Activated CD8-positive, alpha-beta T cell treated with anti-CD3 and anti-CD28 coated beads for 36 hours (primary cell): ENCODE measurements at regions not wholly inside any gene's neighbourhood (a gene's known extent, or its start where the extent isn't known, plus 50 kb on each side); places are given as distances from the start of the nearest gene placed in this dataset.

Source experiments
- ATAC-seq: fragments of 200-7000 bp; cut with Tn5 transposase; one replicate; pipeline ENCODE4 v1.10.0; 2021; ENCODE audit warnings: mild to moderate bottlenecking, moderate library complexity
- CTCF ChIA-PET: fragments of 350-600 bp; sonication (Branson Sonifier 250); formaldehyde crosslinking; loops from one replicate; lab custom pipeline; 2021; ENCODE audit warnings: antibody characterized with exemption; lab: Charles Lee
- POLR2A ChIA-PET: fragments of 350-600 bp; sonication (Branson Sonifier 250); formaldehyde crosslinking; loops from one replicate; lab custom pipeline; 2021; ENCODE audit warnings: antibody characterized with exemption; lab: Charles Lee
- DNase-seq: peaks from one replicate; pipeline ENCODE4 v3.0.0-alpha.2; 2020
- H3K27ac Mint-ChIP-seq: one replicate; pipeline ENCODE4 v1.8.0; 2021; ENCODE audit warnings: mild to moderate bottlenecking, mixed read lengths
- H3K27me3 Mint-ChIP-seq: one replicate; pipeline ENCODE4 v1.8.0; 2021; ENCODE audit warnings: mixed read lengths
- H3K36me3 Mint-ChIP-seq: one replicate; pipeline ENCODE4 v1.8.0; 2021; ENCODE audit warnings: low read depth, mixed read lengths
- H3K4me1 Mint-ChIP-seq: one replicate; pipeline ENCODE4 v1.8.0; 2021; ENCODE audit warnings: low read depth, mixed read lengths
- H3K4me3 Mint-ChIP-seq: one replicate; pipeline ENCODE4 v1.8.0; 2021; ENCODE audit warnings: mild to moderate bottlenecking, moderate library complexity, mixed read lengths
- H3K9me3 Mint-ChIP-seq: one replicate; pipeline ENCODE4 v1.8.0; 2021; ENCODE audit warnings: mixed read lengths
- CTCF ChIP-seq: fragments of 200-600 bp; IDR thresholded peaks from one replicate; pipeline ENCODE4 v1.8.0; 2022; ENCODE audit warnings: antibody characterized with exemption, mild to moderate bottlenecking
- intact Hi-C: fragments of 100-400 bp; cut with micrococcal nuclease; formaldehyde crosslinking; loops from one replicate; pipeline ENCODE4 v1.10.0; 2022

GRCh38 chr10:28897617-28898464 lies 220.5 kb downstream of the BAMBI start:
- Mint-ChIP-seq H3K9me3 (peaks cover 1% of the 10 kb centered on the region), H3K27me3 (no peaks in the 10 kb centered on the region), H3K36me3 (no peaks in the 10 kb centered on the region), H3K4me3 (no peak overlapping the region), H3K27ac (no peak overlapping the region), H3K4me1 (no peaks in the 10 kb centered on the region)
- ChIA-PET POLR2A (no interaction called here), CTCF (no interaction called here)
- TF ChIP-seq CTCF: no peak
- ATAC-seq (no peak), DNase-seq (no peak)
- intact Hi-C loops: no loop called here

GRCh38 chr10:28902215-28902614 lies 224.9 kb downstream of the BAMBI start:
- CTCF ChIA-PET: no interaction called here
- no peak for DNase-seq

DNA sequence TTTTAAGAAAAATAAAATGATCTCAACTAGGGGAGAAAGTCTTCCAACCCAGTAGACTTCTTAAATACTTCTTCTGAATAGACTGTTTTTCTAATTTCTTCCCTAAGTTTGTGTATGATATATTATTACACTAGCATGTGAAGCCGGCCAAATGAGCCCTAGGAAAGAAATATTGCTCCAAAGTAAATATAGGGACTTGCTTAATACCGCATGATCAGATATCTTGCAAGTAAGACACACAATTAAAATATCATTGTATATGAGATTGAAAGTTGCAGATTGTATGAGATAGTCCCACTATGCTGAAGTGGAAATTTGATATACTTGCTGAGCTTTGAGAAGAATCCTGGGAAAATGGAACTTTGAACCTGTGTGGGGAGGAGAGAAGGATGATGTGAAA lies 225.7 kb downstream of the BAMBI start:
- DNase-seq (no peak), ATAC-seq (no peak)
- no peak for TF ChIP-seq CTCF
- Mint-ChIP-seq H3K36me3 (no peaks in the 10 kb centered on the region), H3K4me3 (no peak overlapping the region), H3K27ac (no peak overlapping the region), H3K27me3 (no peaks in the 10 kb centered on the region), H3K4me1 (no peaks in the 10 kb centered on the region), H3K9me3 (no peaks in the 10 kb centered on the region)
- ChIA-PET CTCF (no interaction called here), POLR2A (no interaction called here)
- intact Hi-C loops: no loop called here

More at GRCh38 chr10:28902215-28902614, 224.9 kb downstream of the BAMBI start:
- intact Hi-C loops: no loop called here
- H3K36me3 Mint-ChIP-seq: no peaks in the 10 kb centered on the region
- H3K4me1 Mint-ChIP-seq: no peaks in the 10 kb centered on the region
- no peak for TF ChIP-seq CTCF
- no peak for ATAC-seq
- POLR2A ChIA-PET: no interaction called here
- H3K27ac Mint-ChIP-seq: no peak overlapping the region
- H3K9me3 Mint-ChIP-seq: peaks cover under 1% of the 10 kb centered on the region
- no peaks in the 10 kb centered on the region for H3K27me3 Mint-ChIP-seq
- H3K4me3 Mint-ChIP-seq: no peak overlapping the region

DNA sequence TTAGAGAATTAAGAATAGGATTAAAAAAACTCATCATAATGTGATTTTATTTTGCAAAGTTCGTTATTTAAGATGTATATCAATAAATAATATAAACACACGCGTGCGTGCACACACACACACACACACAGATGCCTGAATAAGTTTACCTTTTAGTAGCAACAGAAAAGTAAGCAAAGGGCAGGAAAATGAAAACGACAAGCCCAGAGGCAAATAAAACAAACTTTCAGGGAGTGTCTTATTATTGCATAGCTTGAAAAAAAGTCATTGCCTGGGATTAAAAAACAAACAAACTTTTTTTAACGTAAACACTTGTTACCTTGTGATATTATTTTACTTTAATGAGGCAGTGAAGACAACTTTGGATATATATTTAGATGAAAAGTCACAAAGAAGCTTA lies 226.4 kb downstream of the BAMBI start:
- ChIA-PET POLR2A (no interaction called here), CTCF (no interaction called here)
- H3K27ac Mint-ChIP-seq: no peak overlapping the region
- no peak for DNase-seq
- no peak overlapping the region for H3K4me3 Mint-ChIP-seq
- TF ChIP-seq CTCF: no peak
- H3K36me3 Mint-ChIP-seq: no peaks in the 10 kb centered on the region
- no peak for ATAC-seq
- H3K9me3 Mint-ChIP-seq: no peaks in the 10 kb centered on the region
- H3K4me1 Mint-ChIP-seq: no peaks in the 10 kb centered on the region
- H3K27me3 Mint-ChIP-seq: no peaks in the 10 kb centered on the region
- intact Hi-C loops: no loop called here

- ATAC-seq (no peak), DNase-seq (no peak)
- no peaks in the 10 kb centered on the region for H3K36me3 Mint-ChIP-seq
- no peaks in the 10 kb centered on the region for H3K27me3 Mint-ChIP-seq
- no peaks in the 10 kb centered on the region for H3K4me1 Mint-ChIP-seq
- H3K9me3 Mint-ChIP-seq: no peaks in the 10 kb centered on the region
- H3K4me3 Mint-ChIP-seq: no peak overlapping the region
- intact Hi-C loops: no loop called here
- H3K27ac Mint-ChIP-seq: no peak overlapping the region
- no peak for TF ChIP-seq CTCF
- ChIA-PET CTCF (no interaction called here), POLR2A (no interaction called here)
These were observed 228.1 kb downstream of the BAMBI start for GRCh38 chr10:28905371-28905770.
